ENCODE measurements at regions not wholly inside any gene's neighbourhood (a gene's known extent, or its start where the extent isn't known, plus 50 kb on each side); places are given as distances from the start of the nearest gene placed in this dataset.

DNA sequence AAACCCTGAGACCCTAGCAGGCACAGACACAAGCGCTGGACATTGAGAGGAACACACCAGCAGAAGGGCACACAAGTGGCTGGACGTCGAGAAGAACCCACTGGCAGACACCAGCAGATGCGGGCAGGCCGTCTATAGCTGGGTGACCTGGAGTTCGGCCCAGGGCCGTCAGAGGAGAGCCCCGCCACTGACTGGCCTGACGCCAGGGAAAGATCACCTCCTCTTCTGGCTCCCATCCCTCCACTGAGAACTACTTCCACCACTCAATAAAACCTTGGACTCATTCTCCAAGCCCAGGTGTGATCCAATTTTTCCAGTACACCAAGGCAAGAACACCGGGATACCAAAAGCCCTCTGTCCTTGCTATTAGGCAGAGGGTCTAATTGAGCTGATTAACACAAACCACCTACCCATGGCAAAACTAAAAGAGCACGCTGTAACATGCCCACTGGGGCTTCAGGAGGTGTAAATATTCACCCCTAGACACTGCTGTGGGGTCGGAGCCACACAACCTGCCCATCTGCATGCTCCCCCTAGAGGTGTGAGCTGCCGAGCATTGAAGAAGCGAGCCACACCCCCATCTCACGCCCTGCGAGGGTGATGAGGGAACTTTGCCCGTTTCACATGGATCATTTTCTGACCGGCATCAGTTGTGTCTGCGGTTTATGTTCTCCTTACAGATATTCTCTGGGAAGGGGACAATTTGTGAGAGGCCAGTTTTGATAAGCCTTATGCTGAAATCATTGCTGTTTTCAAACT lies 104.8 kb downstream of the HLX start:
- no peak for DNase-seq

DNA sequence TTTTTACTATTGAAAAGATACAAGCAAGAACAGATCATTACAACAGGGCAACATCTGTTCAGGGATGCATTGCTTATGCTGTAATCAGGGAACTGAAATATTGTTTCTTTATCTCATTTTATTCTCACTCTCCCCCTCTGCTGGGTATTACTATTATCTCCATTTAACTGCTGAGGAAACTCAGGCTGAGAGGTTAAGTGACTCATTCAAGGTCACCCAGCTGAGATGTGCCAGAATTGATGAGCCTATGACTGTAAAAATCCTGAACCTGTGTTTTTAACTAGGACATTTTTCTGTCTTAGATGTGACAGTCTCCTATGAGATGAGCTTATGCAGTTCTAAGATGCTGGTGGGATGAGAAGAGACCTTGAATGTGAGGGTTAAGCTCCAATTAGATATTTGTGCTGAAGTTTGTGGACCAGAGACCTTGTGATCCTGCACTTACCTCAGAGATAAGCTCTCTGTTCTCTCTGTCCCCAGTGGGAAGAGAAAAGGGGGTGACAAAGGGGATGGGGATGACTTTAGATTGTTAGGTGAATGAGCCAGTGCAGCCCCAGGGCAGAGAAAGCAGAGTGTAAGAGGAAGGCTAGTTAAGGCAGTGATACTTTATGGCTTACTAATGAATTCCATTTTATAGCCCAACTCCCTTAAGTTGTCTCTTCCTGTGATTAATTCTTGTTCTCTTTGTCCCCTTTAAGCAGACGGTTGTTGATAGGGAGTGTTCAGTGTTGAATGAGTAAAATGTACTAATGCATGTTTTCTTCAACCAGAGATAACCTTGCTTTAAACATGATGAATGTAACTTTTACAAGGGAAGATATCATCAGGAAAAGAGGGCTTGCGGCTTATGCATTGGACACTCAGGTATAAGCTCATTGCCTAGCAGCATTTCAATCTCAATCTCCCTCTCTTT lies 111.4 kb downstream of the HLX start:
- DNase-seq = no peak

GRCh38 chr1:220991506-220991905 lies 112.3 kb downstream of the HLX start:
- no peak for DNase-seq

DNA sequence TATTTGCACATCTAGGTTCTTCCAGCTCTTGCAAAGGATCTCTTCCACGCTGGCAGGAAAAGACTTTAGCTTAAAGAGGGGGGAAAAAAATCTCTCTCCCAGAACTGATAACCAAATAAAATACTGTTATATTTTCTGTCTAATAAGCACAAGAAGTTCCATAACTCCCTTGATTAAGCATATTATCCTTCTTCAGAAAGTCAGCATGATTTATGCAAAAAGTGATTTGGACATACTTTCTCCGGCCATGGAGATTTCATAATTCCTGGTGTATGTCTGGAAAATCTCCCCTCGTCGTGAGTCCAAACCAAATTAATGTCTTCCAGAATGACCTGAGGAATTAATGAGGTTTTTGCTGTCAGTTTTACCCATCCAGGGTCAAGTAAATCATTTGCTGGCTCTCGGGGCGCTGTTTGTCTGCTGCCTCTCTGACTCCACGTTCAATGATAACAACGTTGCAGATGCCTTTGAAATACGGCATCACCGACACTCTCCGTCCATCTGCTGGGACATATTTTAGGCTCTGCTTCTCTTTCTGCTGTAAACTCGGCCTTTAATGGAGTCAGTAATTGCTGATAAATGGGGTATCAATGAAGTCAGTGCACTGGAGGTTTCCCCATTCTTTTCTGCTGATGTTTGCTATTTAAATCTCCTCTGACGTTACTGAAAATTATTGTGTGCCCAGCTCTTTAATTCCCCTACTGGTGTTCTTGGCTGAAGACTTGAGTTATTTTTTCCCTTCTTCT lies 112.9 kb downstream of the HLX start:
- DNase-seq = no peak

DNA sequence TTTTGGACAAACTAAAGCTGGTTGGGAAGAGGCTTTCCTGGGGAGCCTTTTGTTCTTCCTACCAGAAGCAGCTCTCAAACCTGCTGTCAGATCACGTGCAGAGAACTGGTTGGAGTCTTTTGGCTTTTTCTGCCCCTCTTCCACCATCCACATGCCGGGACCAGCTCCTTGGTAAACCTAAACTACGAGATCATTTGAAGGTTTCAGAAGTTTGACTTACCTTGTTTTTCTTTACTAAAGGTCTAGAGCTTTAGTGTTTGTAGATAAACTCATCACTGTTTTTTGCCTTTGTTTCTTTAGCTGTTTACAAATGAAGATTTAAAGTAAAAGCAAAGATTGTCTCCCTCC lies 113.4 kb downstream of the HLX start:
- no peak for DNase-seq

DNA sequence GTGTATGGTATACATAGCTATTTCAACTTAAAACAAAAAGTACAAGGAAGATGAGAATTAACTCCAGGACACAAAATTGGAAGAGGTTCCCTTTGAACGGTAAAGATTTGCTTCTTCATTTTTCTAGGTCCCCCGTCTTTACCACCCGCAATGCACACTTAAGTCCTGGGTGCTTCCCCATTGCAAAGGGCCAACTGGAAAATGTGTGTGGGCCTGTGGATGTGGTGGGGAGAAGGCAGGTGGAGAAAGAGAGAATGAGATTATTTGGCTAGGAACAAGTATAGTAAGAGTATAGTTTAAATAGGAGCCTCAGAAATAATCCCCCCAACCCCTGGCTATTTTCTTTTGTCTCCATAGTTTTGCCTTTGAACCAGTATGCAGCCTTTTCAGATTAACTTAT lies 115.4 kb downstream of the HLX start:
- no peak for DNase-seq

GRCh38 chr1:220997791-220998190 lies 118.5 kb downstream of the HLX start:
- no peak for DNase-seq

DNA sequence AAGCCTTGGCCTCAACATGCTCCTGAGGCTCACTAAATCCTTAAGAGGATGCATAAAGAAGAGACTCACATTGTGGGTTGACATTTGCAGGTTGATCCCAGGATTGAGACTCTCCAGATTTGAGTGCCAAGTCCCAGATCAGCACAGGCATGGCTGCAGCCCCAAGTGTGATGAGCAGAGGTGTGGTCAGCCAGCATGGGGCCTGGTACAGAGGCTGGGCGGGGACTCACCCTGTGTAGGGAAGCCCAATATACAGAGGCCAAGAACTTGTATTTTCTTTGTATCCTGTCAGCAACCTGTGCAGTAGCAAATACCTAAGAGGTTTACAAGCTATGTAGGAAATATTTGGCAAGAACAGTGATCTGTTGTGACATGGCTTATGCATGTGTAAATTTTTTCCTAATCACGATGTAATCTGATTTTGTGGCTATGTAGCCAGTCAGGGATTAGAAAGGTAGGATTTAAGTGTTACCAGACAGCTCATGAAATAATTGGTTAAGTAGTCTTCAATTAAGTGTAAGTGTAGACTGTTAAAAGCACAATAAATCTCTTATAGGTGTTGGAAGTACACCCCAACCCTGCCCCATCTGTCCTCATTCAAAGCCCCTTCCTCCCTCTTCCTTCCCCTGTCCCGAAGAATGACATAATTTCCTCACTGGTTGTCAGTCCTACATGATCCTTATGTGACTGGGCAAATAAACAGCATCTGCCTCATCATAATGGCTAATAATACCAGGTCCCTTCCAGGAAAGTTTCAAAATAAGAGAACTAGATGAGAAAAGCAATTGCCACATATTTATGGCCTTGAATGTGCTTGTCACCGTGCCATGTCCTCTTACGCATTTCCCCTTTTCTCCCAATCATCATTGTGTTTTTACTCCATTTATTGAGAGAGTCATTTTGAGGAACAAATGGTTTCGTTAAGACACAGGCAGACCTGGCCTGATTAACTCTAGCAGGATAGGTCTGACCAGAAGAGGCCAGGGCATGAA lies 120.9 kb downstream of the HLX start:
- no peak for DNase-seq

DNA sequence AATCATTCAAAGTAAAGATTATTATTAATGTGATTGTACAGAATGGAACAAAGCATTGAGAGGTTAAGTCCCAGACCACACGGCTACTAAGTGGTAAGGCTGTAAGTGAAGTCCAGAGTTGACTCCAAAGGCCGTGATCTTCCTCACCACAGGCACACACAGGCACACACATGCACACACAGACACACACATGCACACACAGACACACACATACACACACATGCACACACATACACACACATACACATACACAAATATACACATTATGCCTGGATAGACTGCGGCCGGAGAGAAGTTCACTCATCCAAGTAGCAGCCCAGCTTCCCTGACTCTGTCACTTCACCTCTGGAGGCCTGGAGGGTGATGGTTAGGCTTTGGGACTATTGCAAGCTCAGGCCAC lies 121.9 kb downstream of the HLX start:
- no peak for DNase-seq

DNA sequence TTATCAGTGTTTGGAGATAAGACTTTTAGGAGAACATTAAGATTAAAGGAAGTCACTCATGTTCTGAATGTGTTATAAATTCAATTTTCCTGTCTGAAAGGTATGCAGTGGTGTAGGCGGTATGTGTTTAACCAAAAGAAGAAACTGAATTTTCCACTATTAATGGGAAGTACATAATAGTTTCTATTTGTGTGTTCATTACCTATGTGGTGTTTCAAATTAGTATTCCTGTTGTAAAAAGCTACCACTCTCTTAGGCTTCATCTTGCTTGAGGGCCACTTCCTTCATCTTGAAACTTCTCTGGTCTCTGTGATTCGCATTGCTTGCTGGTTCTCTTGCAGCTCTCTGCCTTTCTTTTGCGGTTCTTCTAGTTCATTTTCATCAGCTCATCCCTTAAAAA lies 123.4 kb downstream of the HLX start:
- DNase-seq = no peak

DNA sequence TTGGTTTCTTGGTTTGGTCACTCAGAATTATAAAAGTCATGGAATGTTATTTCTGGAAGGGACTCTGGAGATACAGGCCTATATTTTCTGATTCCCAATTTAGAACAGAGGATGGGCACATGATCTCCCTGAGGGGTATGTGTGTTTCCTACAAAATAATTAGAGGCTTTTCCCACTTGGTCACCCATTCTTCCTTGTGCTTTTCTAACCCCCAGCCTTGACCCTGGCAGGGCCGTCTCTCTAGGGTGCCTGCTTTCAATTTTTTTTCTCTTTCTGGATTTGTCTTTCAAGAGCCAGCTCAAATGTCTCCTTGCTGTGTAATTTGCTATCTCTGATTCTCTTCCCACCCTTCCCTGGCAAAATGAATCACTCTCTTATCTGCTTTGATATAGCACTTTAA lies 131.9 kb downstream of the HLX start:
- no peak for DNase-seq

GRCh38 chr1:221012120-221012519 lies 132.9 kb downstream of the HLX start:
- DNase-seq = no peak

- no peak for DNase-seq
These were observed 134.7 kb downstream of the HLX start for GRCh38 chr1:221013691-221014660.

- DNase-seq = no peak
These were observed 136.0 kb downstream of the HLX start for GRCh38 chr1:221015159-221015790.

GRCh38 chr1:221016751-221017150 lies 137.5 kb downstream of the HLX start:
- DNase-seq = no peak

GRCh38 chr1:221018414-221018813 lies 139.2 kb downstream of the HLX start:
- no peak for DNase-seq

- DNase-seq = no peak
These were observed 143.1 kb downstream of the HLX start for GRCh38 chr1:221022331-221022730.

GRCh38 chr1:221023482-221023881 lies 144.2 kb downstream of the HLX start:
- no peak for DNase-seq

- no peak for DNase-seq
These were observed 146.3 kb downstream of the HLX start for GRCh38 chr1:221025501-221025900.

DNA sequence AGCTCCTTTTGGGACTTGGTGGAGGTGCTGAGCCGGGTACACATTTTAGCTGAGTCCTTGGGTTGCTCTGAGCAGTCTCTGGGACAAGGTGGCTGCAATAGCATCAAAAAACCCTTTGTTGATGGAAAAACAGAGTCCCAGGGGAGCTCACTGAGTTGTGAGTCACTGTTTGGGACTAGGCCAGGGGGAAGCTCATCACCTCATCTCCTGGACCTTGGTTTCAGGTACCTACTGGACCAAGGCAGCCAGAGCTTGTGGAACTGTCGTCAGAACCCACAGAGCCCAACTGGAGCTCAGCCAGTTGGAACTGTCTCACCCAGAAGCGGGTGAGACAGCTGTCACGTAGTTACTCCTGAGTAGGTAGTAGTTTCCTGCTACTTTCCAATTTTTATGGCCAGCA lies 146.7 kb downstream of the HLX start:
- DNase-seq = no peak

All from DMS79 (cell line).